GM23338 (cell line): ENCODE measurements at regions not wholly inside any gene's neighbourhood (a gene's known extent, or its start where the extent isn't known, plus 50 kb on each side); places are given as distances from the start of the nearest gene placed in this dataset.

Source experiments
- ATAC-seq: fragments of 200-7000 bp; cut with Tn5 transposase; 3 replicates; pipeline ENCODE4 v1.9.1; 2020
- DNase-seq: peaks from one replicate; pipeline ENCODE4 v3.0.0-alpha.2; 2015; ENCODE audit warnings: low spot score
- H2AFZ ChIP-seq: fragments of 200-600 bp; sonication (generic); 2 replicates; pipeline ENCODE4 v1.8.0; 2016; ENCODE audit warnings: antibody characterized with exemption, mild to moderate bottlenecking, moderate library complexity
- H3F3A ChIP-seq: fragments of 200-600 bp; sonication (generic); replicated peaks from 2 replicates; pipeline ENCODE4 v1.8.0; 2017; ENCODE audit warnings: antibody characterized with exemption, mixed run types, low read depth
- H3K27ac ChIP-seq: fragments of 200-600 bp; sonication (generic); 2 replicates; pipeline ENCODE4 v1.6.1; 2016; ENCODE audit warnings: low read depth
- H3K27me3 ChIP-seq: fragments of 200-600 bp; sonication (generic); 2 replicates; pipeline ENCODE4 v1.8.0; 2016; ENCODE audit warnings: mild to moderate bottlenecking, mixed run types, moderate library complexity; ENCODE audit not compliant: insufficient read depth
- H3K36me3 ChIP-seq: fragments of 200-600 bp; sonication (generic); 2 replicates; pipeline ENCODE4 v1.8.0; 2016; ENCODE audit warnings: mild to moderate bottlenecking; ENCODE audit not compliant: insufficient read depth
- H3K4me1 ChIP-seq: fragments of 200-600 bp; sonication (generic); 2 replicates; pipeline ENCODE4 v1.8.0; 2016; ENCODE audit warnings: mild to moderate bottlenecking, moderate library complexity; ENCODE audit not compliant: insufficient read depth
- H3K4me2 ChIP-seq: fragments of 200-600 bp; sonication (generic); 2 replicates; pipeline ENCODE4 v1.7.1; 2017; ENCODE audit warnings: mixed run types
- H3K4me3 ChIP-seq: fragments of 200-600 bp; sonication (generic); 2 replicates; pipeline ENCODE4 v1.6.1; 2016; ENCODE audit warnings: mixed run types
- H3K79me2 ChIP-seq: fragments of 200-600 bp; sonication (generic); replicated peaks from 2 replicates; pipeline ENCODE4 v1.8.0; 2017; ENCODE audit warnings: mild to moderate bottlenecking; ENCODE audit not compliant: insufficient read depth
- H3K9me2 ChIP-seq: fragments of 200-600 bp; sonication (generic); 2 replicates; pipeline ENCODE4 v1.8.0; 2017; ENCODE audit not compliant: insufficient read depth
- H4K20me1 ChIP-seq: fragments of 200-600 bp; sonication (generic); replicated peaks from 2 replicates; pipeline ENCODE4 v1.8.0; 2017; ENCODE audit warnings: mild to moderate bottlenecking; ENCODE audit not compliant: insufficient read depth
- H3K27ac Mint-ChIP-seq: 2 replicates; pipeline ENCODE4 v1.8.0; 2020; ENCODE audit warnings: inconsistent platforms, mild to moderate bottlenecking, moderate library complexity, mixed read lengths
- H3K27me3 Mint-ChIP-seq: 3 replicates; pipeline ENCODE4 v1.8.0; 2022; ENCODE audit warnings: low read depth, mild to moderate bottlenecking, moderate library complexity, mixed read lengths, inconsistent platforms; ENCODE audit not compliant: insufficient read depth, poor library complexity
- H3K36me3 Mint-ChIP-seq: 3 replicates; pipeline ENCODE4 v1.8.0; 2021; ENCODE audit warnings: low read depth, mild to moderate bottlenecking, inconsistent platforms, moderate library complexity, mixed read lengths
- H3K4me1 Mint-ChIP-seq: 3 replicates; pipeline ENCODE4 v1.8.0; 2020; ENCODE audit warnings: mild to moderate bottlenecking, inconsistent platforms, mixed read lengths
- H3K4me3 Mint-ChIP-seq: 3 replicates; pipeline ENCODE4 v1.8.0; 2021; ENCODE audit warnings: moderate library complexity, mild to moderate bottlenecking, inconsistent platforms, mixed read lengths
- H3K9me3 Mint-ChIP-seq: 3 replicates; pipeline ENCODE4 v1.8.0; 2020; ENCODE audit warnings: moderate library complexity, mild to moderate bottlenecking, inconsistent platforms, mixed read lengths
- CREB1 ChIP-seq: fragments of 250-450 bp; sonication (Bioruptor Pico); IDR thresholded peaks from 2 replicates; pipeline ENCODE4 v1.5.0; 2020; ENCODE audit warnings: low read depth, mild to moderate bottlenecking, moderate library complexity
- CTCF ChIP-seq, 2 experiments: fragments of 200-600 bp in 1 of 2; sonication (generic) in 1 of 2; conservative IDR thresholded peaks; 2 replicates each; pipeline versions ENCODE4 v1.5.1 to v1.6.1; 2016 to 2017; ENCODE audit warnings: antibody characterized with exemption in 2 of 2, low read depth in 2 of 2, mild to moderate bottlenecking in 2 of 2, moderate library complexity in 1 of 2
- ETS1 ChIP-seq: IDR thresholded peaks from 2 replicates; pipeline ENCODE4 v1.6.1; 2016; ENCODE audit warnings: antibody characterized with exemption
- EZH2 ChIP-seq: fragments of 200-600 bp; sonication (generic); IDR thresholded peaks from one replicate; pipeline ENCODE4 v1.8.0; 2017; ENCODE audit warnings: antibody characterized with exemption, mild to moderate bottlenecking, low read depth; ENCODE audit not compliant: unreplicated experiment
- JUNB ChIP-seq: IDR thresholded peaks from one replicate; pipeline ENCODE4 v1.6.1; 2016; ENCODE audit warnings: antibody characterized with exemption; ENCODE audit not compliant: unreplicated experiment
- NANOG ChIP-seq: IDR thresholded peaks from 2 replicates; pipeline ENCODE4 v1.6.1; 2016; ENCODE audit warnings: antibody characterized with exemption, borderline replicate concordance
- POLR2AphosphoS5 ChIP-seq: IDR thresholded peaks from 2 replicates; pipeline ENCODE4 v1.6.1; 2016; ENCODE audit warnings: antibody characterized with exemption, low read depth
- REST ChIP-seq: IDR thresholded peaks from one replicate; pipeline ENCODE4 v1.6.1; 2018; ENCODE audit warnings: antibody characterized with exemption; ENCODE audit not compliant: unreplicated experiment
- STAT1 ChIP-seq: IDR thresholded peaks from one replicate; pipeline ENCODE4 v1.6.1; 2016; ENCODE audit warnings: antibody characterized with exemption; ENCODE audit not compliant: unreplicated experiment
- ZNF114 ChIP-seq: fragments of 250-450 bp; sonication (Bioruptor Pico); IDR thresholded peaks from 2 replicates; pipeline ENCODE4 v1.5.0; 2020; ENCODE audit warnings: mild to moderate bottlenecking, moderate library complexity
- ZNF331 ChIP-seq: fragments of 250-450 bp; sonication (Bioruptor Pico); IDR thresholded peaks from 2 replicates; pipeline ENCODE4 v1.5.0; 2020; ENCODE audit warnings: low read depth, mild to moderate bottlenecking, moderate library complexity
- TF ChIP-seq, protein P1 (sequence below): fragments of 250-450 bp; sonication (Bioruptor Pico); IDR thresholded peaks from 2 replicates; pipeline ENCODE4 v1.5.0; 2020; ENCODE audit warnings: mild to moderate bottlenecking, moderate library complexity

DNA sequence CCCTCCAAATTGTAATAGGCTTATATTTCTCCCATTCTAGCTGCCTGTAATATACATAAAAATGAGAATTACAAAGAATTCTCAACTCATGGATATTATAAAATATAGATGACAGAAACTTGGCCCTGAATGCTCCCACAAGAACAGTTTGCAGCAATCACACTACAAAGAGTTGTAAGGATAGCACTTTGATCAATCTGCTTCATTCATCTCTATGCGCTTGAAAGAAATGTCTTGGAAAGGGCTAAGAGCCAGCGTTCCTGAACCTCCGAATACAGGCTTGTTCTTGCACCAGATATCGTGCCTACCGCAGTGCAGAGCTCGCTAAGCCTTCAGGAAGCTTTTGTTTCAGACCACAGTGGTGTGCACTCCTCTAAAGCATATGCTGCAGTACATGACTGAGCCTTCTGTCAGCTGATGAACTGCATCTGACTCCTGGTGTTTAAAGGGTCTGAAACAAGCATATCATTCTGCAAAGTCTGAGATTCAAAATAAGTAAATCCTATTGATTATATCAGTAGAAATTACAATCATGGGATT, 417.6 kb upstream of the ZFP42 start:
- Histone ChIP-seq H3K27ac (no peak overlapping the region), H2AFZ (no peak overlapping the region), H4K20me1 (no peaks in the 10 kb centered on the region), H3K4me1 (no peaks in the 10 kb centered on the region), H3K4me3 (no peak overlapping the region), H3K36me3 (no peaks in the 10 kb centered on the region), H3K79me2 (no peaks in the 10 kb centered on the region), H3K4me2 (no peak overlapping the region), H3F3A (no peaks in the 10 kb centered on the region), H3K9me2 (no peaks in the 10 kb centered on the region; the same call in 1 of the 2 replicates), H3K27me3 (no peaks in the 10 kb centered on the region)
- no peaks in the 10 kb centered on the region for H3K36me3 Mint-ChIP-seq
- TF ChIP-seq ZNF114 (CRISPR knock-in tag): no peak
- no peak for TF ChIP-seq ETS1
- TF ChIP-seq NANOG: no peak
- no peak for TF ChIP-seq ZNF331 (CRISPR knock-in tag)
- TF ChIP-seq CREB1: no peak
- TF ChIP-seq JUNB: no peak
- no peak for TF ChIP-seq POLR2AphosphoS5
- TF ChIP-seq, protein P1, sequence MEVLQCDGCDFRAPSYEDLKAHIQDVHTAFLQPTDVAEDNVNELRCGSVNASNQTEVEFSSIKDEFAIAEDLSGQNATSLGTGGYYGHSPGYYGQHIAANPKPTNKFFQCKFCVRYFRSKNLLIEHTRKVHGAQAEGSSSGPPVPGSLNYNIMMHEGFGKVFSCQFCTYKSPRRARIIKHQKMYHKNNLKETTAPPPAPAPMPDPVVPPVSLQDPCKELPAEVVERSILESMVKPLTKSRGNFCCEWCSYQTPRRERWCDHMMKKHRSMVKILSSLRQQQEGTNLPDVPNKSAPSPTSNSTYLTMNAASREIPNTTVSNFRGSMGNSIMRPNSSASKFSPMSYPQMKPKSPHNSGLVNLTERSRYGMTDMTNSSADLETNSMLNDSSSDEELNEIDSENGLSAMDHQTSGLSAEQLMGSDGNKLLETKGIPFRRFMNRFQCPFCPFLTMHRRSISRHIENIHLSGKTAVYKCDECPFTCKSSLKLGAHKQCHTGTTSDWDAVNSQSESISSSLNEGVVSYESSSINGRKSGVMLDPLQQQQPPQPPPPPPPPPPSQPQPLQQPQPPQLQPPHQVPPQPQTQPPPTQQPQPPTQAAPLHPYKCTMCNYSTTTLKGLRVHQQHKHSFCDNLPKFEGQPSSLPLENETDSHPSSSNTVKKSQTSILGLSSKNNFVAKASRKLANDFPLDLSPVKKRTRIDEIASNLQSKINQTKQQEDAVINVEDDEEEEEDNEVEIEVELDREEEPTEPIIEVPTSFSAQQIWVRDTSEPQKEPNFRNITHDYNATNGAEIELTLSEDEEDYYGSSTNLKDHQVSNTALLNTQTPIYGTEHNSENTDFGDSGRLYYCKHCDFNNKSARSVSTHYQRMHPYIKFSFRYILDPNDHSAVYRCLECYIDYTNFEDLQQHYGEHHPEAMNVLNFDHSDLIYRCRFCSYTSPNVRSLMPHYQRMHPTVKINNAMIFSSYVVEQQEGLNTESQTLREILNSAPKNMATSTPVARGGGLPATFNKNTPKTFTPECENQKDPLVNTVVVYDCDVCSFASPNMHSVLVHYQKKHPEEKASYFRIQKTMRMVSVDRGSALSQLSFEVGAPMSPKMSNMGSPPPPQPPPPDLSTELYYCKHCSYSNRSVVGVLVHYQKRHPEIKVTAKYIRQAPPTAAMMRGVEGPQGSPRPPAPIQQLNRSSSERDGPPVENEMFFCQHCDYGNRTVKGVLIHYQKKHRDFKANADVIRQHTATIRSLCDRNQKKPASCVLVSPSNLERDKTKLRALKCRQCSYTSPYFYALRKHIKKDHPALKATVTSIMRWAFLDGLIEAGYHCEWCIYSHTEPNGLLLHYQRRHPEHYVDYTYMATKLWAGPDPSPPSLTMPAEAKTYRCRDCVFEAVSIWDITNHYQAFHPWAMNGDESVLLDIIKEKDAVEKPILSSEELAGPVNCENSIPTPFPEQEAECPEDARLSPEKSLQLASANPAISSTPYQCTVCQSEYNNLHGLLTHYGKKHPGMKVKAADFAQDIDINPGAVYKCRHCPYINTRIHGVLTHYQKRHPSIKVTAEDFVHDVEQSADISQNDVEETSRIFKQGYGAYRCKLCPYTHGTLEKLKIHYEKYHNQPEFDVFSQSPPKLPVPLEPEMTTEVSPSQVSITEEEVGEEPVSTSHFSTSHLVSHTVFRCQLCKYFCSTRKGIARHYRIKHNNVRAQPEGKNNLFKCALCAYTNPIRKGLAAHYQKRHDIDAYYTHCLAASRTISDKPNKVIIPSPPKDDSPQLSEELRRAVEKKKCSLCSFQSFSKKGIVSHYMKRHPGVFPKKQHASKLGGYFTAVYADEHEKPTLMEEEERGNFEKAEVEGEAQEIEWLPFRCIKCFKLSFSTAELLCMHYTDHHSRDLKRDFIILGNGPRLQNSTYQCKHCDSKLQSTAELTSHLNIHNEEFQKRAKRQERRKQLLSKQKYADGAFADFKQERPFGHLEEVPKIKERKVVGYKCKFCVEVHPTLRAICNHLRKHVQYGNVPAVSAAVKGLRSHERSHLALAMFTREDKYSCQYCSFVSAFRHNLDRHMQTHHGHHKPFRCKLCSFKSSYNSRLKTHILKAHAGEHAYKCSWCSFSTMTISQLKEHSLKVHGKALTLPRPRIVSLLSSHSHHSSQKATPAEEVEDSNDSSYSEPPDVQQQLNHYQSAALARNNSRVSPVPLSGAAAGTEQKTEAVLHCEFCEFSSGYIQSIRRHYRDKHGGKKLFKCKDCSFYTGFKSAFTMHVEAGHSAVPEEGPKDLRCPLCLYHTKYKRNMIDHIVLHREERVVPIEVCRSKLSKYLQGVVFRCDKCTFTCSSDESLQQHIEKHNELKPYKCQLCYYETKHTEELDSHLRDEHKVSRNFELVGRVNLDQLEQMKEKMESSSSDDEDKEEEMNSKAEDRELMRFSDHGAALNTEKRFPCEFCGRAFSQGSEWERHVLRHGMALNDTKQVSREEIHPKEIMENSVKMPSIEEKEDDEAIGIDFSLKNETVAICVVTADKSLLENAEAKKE (CRISPR knock-in tag): no peak
- TF ChIP-seq REST: no peak
- TF ChIP-seq EZH2: no peak
- no peak for TF ChIP-seq STAT1
- no peak for TF ChIP-seq CTCF (conservative IDR thresholded peaks at IDR 0.05; ENCODE audit: low read depth in 2 of 2)
- no peaks in the 10 kb centered on the region for H3K4me1 Mint-ChIP-seq
- no peak for ATAC-seq
- H3K9me3 Mint-ChIP-seq: no peaks in the 10 kb centered on the region; the same call in 2 of the 3 replicates
- no peak overlapping the region for H3K27ac Mint-ChIP-seq
- no peak overlapping the region for H3K4me3 Mint-ChIP-seq
- no peak for DNase-seq
- no peaks in the 10 kb centered on the region for H3K27me3 Mint-ChIP-seq
